ENCODE measurements at regions not wholly inside any gene's neighbourhood (a gene's known extent, or its start where the extent isn't known, plus 50 kb on each side); places are given as distances from the start of the nearest gene placed in this dataset.

- no peak for DNase-seq (ENCODE audit: low read depth, low spot score)
These were observed 84.3 kb downstream of the COPS8 start for GRCh38 chr2:237170020-237170419.

DNA sequence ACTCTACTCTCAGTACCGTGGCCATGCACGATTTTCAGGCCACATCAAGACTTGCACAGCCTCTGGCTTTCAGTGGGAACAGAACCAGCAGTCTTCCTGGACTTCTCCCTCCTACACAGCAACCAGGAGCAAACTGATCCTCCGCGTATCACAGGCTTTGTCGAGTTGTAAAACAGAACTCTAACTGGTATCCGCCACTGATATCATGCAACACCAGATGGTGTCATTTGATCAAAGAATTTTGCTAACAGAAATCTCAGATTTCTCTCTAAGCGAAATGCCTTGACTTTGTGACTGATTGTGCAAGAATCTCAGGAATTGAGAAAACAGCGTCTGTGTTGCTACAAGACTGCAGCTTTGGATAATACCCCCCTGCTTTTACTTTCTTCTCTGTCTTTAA, 85.7 kb downstream of the COPS8 start:
- peak; percentile 41 for DNase-seq (ENCODE audit: low read depth, low spot score)

GRCh38 chr2:237171881-237172280, 86.2 kb downstream of the COPS8 start:
- DNase-seq (ENCODE audit: low read depth, low spot score) = no peak

- no peak for DNase-seq (ENCODE audit: low read depth, low spot score)
These were observed 91.4 kb downstream of the COPS8 start for GRCh38 chr2:237177052-237177451.

DNA sequence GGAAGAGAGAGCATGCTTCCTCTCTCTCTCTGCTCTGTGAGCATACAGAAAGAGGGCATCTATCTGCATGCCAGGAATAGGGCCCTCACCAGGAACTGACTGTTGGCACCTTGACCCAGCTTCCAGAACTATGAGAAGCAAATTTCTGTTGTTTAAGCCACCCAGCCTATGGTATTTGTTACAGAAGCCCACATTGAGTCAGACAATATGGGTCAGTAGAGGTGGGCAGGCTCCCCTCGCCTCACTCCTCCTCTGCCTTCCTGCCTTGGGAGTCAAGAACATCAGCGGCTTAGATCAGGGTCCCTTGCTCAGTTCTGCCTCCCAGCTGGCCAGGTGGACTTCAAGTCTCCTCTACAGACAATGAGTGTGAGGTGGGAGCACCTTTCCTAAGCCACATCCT, 92.3 kb downstream of the COPS8 start:
- no peak for DNase-seq (ENCODE audit: low read depth, low spot score)

- DNase-seq (ENCODE audit: low read depth, low spot score) = no peak
These were observed 92.7 kb downstream of the COPS8 start for GRCh38 chr2:237178396-237178795.

- no peak for DNase-seq (ENCODE audit: low read depth, low spot score)
These were observed 93.5 kb downstream of the COPS8 start for GRCh38 chr2:237179161-237179560.

DNA sequence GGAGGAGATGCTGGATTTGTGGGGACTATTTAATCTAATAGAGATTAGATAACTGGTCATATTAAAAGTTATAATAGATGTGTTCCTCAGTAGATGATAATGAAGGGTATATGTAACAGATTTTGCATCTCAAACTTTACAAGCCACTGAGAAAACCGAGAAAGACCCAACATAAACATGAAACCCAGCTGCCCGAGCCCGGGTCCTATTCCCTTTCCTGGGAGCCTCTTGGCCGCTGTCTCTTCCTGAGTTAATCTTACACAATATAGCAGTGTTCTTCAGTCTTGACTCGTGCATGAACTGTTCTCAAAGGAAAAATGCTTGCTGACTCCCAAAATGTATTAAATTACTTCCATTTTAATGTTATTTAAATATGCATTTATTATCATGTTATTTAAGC, 94.5 kb downstream of the COPS8 start:
- DNase-seq (ENCODE audit: low read depth, low spot score) = no peak

DNA sequence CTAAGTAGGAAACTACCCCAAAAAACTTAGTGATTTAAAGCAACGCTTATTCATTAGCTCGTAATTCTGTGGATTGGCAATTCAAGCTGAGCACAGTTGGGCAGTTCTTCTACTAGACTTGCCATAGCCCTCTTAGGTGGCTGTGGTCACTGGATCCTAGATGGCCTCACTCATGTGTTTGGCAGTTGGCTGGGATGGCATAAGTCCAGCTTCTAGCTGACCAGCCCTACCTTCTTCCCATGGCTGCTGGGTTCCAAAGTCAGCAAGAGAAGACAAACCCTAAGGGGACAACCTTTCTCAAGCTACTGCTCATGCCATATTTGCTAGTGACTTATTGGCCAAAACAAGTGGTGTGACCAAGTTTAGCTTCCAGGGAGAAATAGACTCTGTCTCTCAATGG, 95.3 kb downstream of the COPS8 start:
- no peak for DNase-seq (ENCODE audit: low read depth, low spot score)

GRCh38 chr2:237181844-237182243, 96.2 kb downstream of the COPS8 start:
- DNase-seq (ENCODE audit: low read depth, low spot score) = no peak

GRCh38 chr2:237182422-237183123, 96.9 kb downstream of the COPS8 start:
- no peak for DNase-seq (ENCODE audit: low read depth, low spot score)

DNA sequence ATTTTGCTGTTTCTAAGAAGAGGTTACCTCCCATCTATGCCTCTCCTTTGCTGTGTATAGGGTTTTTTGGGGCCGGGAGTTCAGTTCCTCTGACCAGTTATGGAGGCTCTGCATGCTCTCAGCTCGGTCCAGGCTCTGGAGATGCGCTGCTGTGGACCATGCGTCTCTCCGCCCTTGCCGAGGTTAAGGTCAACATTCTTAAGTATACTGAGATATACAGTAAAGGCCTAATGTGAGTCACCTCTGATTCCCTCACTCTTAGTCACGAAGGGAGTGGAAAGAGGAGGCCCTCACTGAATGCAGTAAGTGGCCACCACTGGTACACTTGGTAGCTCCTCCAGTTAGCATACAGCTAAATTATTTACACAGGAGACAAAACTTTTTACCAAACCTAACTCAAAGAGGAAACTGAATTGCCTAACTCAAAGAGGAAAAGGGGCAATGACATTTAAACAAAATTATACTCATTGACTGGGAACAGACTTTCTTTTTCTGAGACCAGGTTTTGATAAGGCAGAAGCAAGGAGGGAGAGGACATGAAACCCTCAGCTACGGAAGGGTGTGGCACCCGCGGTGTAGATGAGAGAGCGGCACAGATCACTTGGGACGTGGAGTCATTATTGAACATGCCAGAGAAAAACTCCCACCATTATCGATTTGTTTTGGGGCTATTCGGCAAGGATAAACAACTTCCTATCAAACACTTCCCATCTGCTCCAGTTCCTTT, 98.7 kb downstream of the COPS8 start:
- DNase-seq (ENCODE audit: low read depth, low spot score) = no peak

DNA sequence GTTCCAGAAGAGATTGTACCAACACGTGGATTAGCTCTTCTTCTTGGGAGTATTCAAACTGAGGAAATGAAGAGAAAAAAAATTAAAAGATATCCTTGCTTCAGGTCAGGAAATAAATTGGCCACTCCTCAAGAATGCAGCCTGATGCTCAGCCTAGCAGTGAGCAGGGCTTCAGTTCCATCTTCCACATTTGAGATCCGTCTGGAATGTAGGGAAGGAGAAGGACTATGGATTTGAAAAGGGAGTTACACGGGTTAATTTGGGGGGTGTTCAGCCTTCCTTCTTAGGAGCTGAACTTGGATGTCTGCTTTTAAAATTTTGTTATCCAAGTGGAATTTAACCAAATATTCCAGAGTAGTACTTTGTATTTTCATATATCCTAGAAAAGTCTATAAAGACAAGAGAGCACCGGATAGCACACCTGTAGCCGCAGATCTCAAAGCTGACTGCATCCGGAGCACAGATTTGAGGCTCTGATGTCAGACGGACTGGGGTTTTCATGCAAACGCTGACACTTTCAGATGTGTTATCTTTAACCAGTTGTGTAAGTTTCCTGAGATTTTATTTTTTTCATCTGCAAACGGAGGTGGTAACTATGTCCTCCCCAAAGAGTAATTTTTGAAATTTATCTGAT, 99.3 kb downstream of the COPS8 start:
- DNase-seq (ENCODE audit: low read depth, low spot score) = no peak

- DNase-seq (ENCODE audit: low read depth, low spot score) = no peak
These were observed 99.8 kb downstream of the COPS8 start for GRCh38 chr2:237185553-237185925.

GRCh38 chr2:237189799-237190198, 104.1 kb downstream of the COPS8 start:
- DNase-seq (ENCODE audit: low read depth, low spot score) = no peak

DNA sequence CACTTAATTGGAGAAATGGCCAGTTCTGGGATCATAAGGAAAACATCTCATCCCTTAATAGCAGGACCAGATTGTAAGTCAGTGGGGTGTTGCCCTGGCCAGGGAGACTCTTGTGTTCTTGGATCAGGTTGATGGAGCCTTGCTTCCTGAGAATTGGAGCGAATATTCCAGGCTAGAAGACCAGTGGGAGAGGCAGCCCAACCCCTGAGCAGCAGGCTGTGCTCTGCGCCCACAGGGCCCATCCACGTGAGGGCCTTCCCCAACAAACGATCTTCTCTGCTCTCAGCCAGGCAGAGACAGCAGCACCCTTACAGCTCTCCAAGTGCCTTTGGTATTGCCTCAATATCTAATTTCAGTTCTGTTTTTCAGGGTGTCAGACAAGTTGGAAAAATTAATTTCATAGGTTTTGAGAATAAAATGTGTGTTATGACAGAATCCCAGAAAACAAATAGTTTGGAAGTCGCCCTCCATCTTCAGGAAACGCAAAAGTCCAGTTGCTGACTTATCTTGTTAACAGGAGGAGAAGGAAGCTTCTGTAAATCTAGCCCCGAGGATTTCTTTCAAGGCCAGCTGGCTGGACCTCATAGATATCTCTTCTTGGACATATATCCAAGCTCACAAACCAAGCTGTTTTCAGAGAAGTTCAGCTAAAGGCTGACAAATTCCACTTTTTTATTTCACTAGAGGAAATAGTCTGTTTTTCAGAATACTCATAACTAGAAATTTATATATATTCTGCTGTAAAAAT, 105.5 kb downstream of the COPS8 start:
- DNase-seq (ENCODE audit: low read depth, low spot score) = no peak

DNA sequence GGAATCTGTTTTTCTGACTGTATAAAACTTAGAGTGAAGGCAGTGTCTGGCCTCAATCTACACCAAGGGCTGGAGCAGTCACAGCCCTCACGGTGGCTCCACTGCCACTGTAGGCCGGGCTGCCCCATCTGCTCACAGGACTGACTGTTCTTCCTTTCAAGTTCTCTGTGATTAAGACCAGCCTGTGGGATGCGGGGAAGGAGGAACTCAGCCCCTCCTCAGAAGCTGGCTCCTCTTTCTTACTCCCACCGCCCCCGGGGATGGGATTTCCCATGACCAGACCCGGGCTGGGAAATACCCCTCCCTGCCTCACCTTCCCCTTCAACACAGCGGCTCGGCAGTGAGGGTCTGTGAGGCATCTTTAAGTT, 106.0 kb downstream of the COPS8 start:
- DNase-seq (ENCODE audit: low read depth, low spot score) = no peak

- DNase-seq (ENCODE audit: low read depth, low spot score) = no peak
These were observed 107.2 kb downstream of the COPS8 start for GRCh38 chr2:237192881-237193280.

DNA sequence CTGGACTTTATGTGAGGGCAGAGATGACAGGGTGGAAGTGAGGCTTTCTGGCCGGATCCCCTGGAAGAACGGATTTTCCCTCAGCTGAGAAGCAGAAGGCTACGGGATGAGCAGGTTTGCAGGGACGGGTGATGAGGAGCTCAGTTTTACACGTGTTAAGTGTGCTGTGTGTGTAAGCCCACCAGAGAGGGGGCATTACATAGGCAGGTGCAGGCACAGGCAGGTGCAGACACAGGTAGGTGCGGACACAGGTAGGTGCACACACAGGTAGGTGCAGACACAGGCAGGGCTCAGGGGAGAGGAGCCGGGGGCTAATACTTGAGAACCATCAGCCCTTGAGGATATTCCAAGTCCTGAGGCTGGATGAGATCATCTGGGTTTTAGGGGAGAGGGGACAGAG, 107.7 kb downstream of the COPS8 start:
- no peak for DNase-seq (ENCODE audit: low read depth, low spot score)

GRCh38 chr2:237194081-237194480, 108.4 kb downstream of the COPS8 start:
- DNase-seq (ENCODE audit: low read depth, low spot score) = no peak

- no peak for DNase-seq (ENCODE audit: low read depth, low spot score)
These were observed 109.2 kb downstream of the COPS8 start for GRCh38 chr2:237194906-237195305.
